GM21619 (cell line): ENCODE measurements at regions not wholly inside any gene's neighbourhood (a gene's known extent, or its start where the extent isn't known, plus 50 kb on each side); places are given as distances from the start of the nearest gene placed in this dataset.
"Not testable (repeated sequence)": the region's sequence is repeated elsewhere in the genome, so short reads cannot be mapped to it uniquely, and the experiment has no call there.

ENCODE experiments used
- ATAC-seq: cut with Tn5 transposase; IDR thresholded peaks from one replicate; pipeline ENCODE4 v1.9.1; 2021; ENCODE audit not compliant: unreplicated experiment

- no peak for ATAC-seq
Observed at GRCh38 chr21:27323331-27323730, 356.4 kb upstream of the ADAMTS5 start.

- ATAC-seq, result no peak
Observed at GRCh38 chr21:27321791-27322190, 354.9 kb upstream of the ADAMTS5 start.

- no peak for ATAC-seq
Observed at GRCh38 chr21:27320868-27321267, 354.0 kb upstream of the ADAMTS5 start.

- ATAC-seq, result not testable (repeated sequence)
Observed at GRCh38 chr21:27317601-27318000, 350.7 kb upstream of the ADAMTS5 start.

GRCh38 chr21:27315373-27315772 is 348.5 kb upstream of the ADAMTS5 start:
- ATAC-seq, result no peak

GRCh38 chr21:27314131-27314530 is 347.2 kb upstream of the ADAMTS5 start:
- ATAC-seq, result no peak

- no peak for ATAC-seq
Observed at GRCh38 chr21:27306791-27307775, 340.2 kb upstream of the ADAMTS5 start.

GRCh38 chr21:27306206-27306605 is 339.3 kb upstream of the ADAMTS5 start:
- no peak for ATAC-seq

GRCh38 chr21:27301220-27301619 is 334.3 kb upstream of the ADAMTS5 start:
- ATAC-seq, result no peak

- ATAC-seq, result no peak
Observed at GRCh38 chr21:27300770-27301169, 333.9 kb upstream of the ADAMTS5 start.

GRCh38 chr21:27298465-27298864 is 331.6 kb upstream of the ADAMTS5 start:
- ATAC-seq, result no peak

GRCh38 chr21:27293239-27293638 is 326.4 kb upstream of the ADAMTS5 start:
- no peak for ATAC-seq

- ATAC-seq, result no peak
Observed at GRCh38 chr21:27292783-27293182, 325.9 kb upstream of the ADAMTS5 start.

- no peak for ATAC-seq
Observed at GRCh38 chr21:27292229-27292628, 325.3 kb upstream of the ADAMTS5 start.

- no peak for ATAC-seq
Observed at GRCh38 chr21:27291006-27291405, 324.1 kb upstream of the ADAMTS5 start.

- no peak for ATAC-seq
Observed at GRCh38 chr21:27290028-27290427, 323.1 kb upstream of the ADAMTS5 start.

- no peak for ATAC-seq
Observed at GRCh38 chr21:27286760-27287159, 319.9 kb upstream of the ADAMTS5 start.

- ATAC-seq, result no peak
Observed at GRCh38 chr21:27277110-27277509, 310.2 kb upstream of the ADAMTS5 start.

- ATAC-seq, result no peak
Observed at GRCh38 chr21:27275294-27275927, 308.5 kb upstream of the ADAMTS5 start.

- ATAC-seq, result no peak
Observed at GRCh38 chr21:27269644-27270043, 302.8 kb upstream of the ADAMTS5 start.

GRCh38 chr21:27268290-27268689 is 301.4 kb upstream of the ADAMTS5 start:
- no peak for ATAC-seq

GRCh38 chr21:27265949-27266348 is 299.1 kb upstream of the ADAMTS5 start:
- ATAC-seq, result no peak
